22Rv1 (cell line): ENCODE measurements at regions not wholly inside any gene's neighbourhood (a gene's known extent, or its start where the extent isn't known, plus 50 kb on each side); places are given as distances from the start of the nearest gene placed in this dataset.

Source experiments
- H3K27ac ChIP-seq: fragments of 450-650 bp; 2 replicates; pipeline ENCODE4 v1.5.1; 2017
- ZFX ChIP-seq: fragments of 450-650 bp; IDR thresholded peaks from 2 replicates; pipeline ENCODE4 v1.6.1; 2017; ENCODE audit warnings: antibody characterized with exemption, borderline replicate concordance
- TF ChIP-seq, protein P1 (sequence below): fragments of 450-650 bp; IDR thresholded peaks from 2 replicates; pipeline ENCODE4 v1.5.1; 2017; ENCODE audit warnings: mild to moderate bottlenecking

DNA sequence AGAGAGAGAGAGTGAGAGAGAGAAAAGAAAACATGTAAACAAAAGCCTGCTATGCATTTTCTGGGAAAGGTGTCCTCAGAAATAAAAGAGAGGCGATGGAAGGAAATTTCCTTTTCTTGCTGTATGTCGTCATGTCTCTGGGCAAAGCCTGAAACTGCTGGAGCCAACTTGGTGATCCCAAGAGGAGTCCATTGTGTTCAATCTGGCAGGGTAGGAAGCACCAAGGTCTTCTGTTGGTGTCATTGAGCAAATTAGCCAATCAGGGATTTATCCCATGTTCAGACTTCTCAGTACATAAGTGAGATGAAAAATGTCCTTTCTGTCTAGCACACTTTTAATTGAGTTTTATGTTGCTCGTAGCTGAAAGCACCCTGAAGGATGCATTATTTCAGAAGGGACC lies 260.0 kb upstream of the KAZN start:
- TF ChIP-seq ZFX: no peak
- TF ChIP-seq, protein P1, sequence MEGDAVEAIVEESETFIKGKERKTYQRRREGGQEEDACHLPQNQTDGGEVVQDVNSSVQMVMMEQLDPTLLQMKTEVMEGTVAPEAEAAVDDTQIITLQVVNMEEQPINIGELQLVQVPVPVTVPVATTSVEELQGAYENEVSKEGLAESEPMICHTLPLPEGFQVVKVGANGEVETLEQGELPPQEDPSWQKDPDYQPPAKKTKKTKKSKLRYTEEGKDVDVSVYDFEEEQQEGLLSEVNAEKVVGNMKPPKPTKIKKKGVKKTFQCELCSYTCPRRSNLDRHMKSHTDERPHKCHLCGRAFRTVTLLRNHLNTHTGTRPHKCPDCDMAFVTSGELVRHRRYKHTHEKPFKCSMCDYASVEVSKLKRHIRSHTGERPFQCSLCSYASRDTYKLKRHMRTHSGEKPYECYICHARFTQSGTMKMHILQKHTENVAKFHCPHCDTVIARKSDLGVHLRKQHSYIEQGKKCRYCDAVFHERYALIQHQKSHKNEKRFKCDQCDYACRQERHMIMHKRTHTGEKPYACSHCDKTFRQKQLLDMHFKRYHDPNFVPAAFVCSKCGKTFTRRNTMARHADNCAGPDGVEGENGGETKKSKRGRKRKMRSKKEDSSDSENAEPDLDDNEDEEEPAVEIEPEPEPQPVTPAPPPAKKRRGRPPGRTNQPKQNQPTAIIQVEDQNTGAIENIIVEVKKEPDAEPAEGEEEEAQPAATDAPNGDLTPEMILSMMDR: no peak
- no peak overlapping the region for H3K27ac ChIP-seq

DNA sequence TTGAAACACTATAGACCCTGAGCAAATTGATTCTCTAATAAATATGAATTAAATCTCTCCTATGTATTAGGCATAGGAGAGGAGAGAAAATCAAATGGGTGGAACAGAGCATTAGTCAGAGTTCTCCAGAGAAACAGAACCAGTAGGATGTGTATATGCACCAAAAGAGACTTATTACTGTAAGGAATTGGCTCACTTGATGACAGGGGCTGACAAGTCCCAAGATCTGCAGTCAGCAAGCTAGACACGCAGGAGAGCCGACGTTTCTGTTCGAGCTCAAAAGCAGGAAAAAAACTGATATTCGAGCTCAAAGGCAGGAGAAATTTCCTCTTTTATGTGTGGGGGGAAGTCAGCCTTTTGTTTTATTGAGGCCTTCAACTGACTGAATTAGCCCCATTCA lies 259.2 kb upstream of the KAZN start:
- TF ChIP-seq, protein P1: no peak
- no peak for TF ChIP-seq ZFX
- no peak overlapping the region for H3K27ac ChIP-seq

DNA sequence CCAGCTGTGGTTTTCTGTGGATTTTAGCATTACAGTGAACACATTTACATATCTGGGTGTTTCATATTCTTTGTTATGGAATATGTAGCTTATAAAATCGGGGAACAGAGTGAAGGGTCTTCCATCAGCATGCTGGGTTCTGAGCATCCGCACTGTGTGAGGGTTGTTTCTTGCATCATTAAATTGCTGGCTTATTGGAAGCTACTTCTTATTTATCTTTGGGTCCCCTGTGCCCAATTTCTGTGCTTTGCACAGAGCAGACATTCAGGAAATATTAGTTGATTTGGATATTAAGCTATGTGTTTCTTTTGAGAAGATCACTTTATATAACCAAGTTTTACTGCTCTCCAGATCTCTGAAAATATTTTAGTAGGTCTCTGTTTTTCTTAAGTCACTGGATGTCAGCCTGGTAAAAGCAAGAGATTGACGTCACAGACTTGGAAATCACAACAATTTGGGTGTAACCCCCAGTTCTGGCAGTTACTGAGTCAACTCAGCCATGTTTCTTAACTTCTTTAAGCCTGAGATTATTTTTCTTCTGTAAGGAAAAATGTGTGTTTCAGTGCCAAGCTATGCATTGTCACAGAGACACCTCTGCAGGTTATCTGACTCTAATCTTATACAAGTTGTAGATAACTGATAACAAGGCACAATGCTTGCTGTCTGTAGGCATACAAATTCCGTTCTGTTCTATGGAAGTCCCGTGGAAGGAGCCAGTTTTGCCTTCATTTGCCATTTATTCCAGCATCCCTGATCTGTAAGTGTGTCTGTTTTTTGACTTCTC lies 258.3 kb upstream of the KAZN start:
- TF ChIP-seq, protein P1: no peak
- TF ChIP-seq ZFX: no peak

DNA sequence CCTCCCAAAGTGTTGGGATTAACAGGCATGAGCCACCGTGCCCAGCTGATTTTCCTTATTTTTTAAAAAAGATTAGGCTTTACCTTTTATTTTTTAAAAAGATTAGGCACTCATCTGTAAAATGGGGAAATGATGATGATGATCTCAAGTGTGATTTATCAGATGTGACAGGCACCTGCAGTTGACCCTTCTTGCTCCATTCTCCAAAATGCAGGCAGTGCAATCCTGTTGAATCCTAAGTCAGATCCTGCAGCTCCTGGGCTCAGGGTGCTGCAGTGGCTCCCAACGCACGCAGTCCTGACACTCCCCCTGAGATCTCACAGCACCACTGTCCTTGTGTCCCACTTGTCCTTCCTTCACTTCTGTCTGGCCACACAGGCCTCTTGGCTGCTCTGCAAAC lies 257.3 kb upstream of the KAZN start:
- TF ChIP-seq, protein P1: no peak
- TF ChIP-seq ZFX: no peak
- H3K27ac ChIP-seq: no peak overlapping the region

More for the DNA sequence above, 258.3 kb upstream of the KAZN start:
- H3K27ac ChIP-seq: no peak overlapping the region

DNA sequence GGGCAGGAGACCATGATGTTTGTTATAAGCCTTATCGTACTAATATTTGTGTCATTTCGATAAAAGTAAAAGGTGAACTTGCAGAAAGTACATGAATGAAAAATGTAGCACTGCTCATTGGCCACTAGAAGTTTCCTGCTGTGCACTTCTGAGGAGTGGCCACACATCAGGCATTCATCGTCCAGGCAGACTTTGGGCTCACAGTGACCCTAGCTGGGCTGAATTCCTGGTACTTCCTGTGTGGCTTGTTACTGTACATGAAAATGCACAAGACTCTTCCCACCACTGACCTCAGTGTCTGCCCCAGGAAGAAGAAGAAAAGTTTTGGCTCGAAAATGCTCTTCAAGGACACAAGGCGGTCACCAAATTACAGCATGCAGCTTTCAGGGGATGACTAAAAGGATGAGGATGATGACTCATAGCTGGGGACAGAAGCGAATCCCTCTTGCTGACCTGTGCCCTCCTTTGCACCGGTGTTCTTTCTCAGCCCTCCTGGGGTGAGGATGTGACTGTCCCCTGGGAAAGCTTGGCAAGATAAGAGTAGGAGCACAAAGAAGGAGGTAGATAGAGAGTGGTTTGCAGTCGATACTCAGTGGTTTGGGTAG lies 252.4 kb upstream of the KAZN start:
- H3K27ac ChIP-seq: no peak overlapping the region
- TF ChIP-seq, protein P1: no peak

DNA sequence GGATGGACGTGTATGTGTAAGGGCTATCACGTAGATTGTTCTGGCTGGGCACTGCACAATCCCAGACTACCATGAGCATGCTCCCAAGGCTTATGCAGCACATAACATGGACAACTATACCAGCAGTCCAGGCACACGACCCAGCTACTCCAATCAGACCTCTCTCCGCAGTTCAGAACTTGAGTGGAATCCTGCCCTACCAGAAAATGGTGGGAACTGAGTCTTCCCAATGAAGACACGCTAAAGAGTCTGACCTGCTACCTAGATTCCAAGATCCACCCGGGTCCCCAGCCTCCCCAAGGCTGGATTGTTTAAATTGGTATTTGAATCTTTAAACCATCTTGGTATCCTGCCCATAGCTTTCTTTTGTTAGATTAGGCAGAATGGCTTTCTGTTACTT lies 251.3 kb upstream of the KAZN start:
- no peak overlapping the region for H3K27ac ChIP-seq
- no peak for TF ChIP-seq ZFX
- TF ChIP-seq, protein P1: no peak

DNA sequence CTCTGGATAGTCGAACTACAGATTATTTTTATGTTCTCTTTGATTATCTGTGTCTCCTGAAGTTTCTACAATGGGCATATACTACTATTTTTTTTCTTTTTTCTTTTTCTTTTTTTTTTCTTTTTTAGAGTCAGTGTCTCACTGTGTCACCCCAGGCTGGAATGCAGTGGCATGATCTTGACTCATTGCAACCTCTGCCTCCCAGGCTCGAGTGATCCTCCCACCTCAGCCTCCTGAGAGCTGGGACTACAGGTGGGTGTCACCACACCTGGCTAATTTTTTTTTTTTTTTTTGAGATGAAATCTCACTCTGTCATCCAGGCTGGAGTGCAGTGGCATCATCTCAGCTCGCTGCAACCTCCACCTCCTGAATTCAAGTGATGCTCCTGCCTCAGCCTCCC lies 250.7 kb upstream of the KAZN start:
- TF ChIP-seq, protein P1: no peak
- no peak for TF ChIP-seq ZFX
- H3K27ac ChIP-seq: no peak overlapping the region
